GM06990 (cell line): ENCODE measurements at regions not wholly inside any gene's neighbourhood (a gene's known extent, or its start where the extent isn't known, plus 50 kb on each side); places are given as distances from the start of the nearest gene placed in this dataset.
"Not testable (repeated sequence)": the region's sequence is repeated elsewhere in the genome, so short reads cannot be mapped to it uniquely, and the experiment has no call there.

Experiments
- DNase-seq: peaks from one replicate; pipeline ENCODE4 v3.0.0-alpha.2; 2011; ENCODE audit not compliant: insufficient read length; ENCODE audit errors: extremely low read depth
- H3K27me3 ChIP-seq: replicated peaks from 2 replicates; pipeline ENCODE4 v1.6.0; 2011; ENCODE audit warnings: low read length; ENCODE audit not compliant: control insufficient read depth, insufficient read depth
- H3K36me3 ChIP-seq: 2 replicates; pipeline ENCODE4 v1.5.1; 2011; ENCODE audit warnings: low read length; ENCODE audit not compliant: control insufficient read depth, insufficient read depth
- H3K4me3 ChIP-seq: replicated peaks from 2 replicates; pipeline ENCODE4 v1.5.1; 2011; ENCODE audit warnings: low read depth, mild to moderate bottlenecking, control low read depth, low read length
- TF ChIP-seq, protein P1 (sequence below): IDR thresholded peaks from 2 replicates; pipeline ENCODE4 v1.5.1; 2011; ENCODE audit warnings: low read length, control low read depth, mild to moderate bottlenecking, inconsistent platforms; ENCODE audit not compliant: insufficient read depth, poor library complexity, severe bottlenecking

DNA sequence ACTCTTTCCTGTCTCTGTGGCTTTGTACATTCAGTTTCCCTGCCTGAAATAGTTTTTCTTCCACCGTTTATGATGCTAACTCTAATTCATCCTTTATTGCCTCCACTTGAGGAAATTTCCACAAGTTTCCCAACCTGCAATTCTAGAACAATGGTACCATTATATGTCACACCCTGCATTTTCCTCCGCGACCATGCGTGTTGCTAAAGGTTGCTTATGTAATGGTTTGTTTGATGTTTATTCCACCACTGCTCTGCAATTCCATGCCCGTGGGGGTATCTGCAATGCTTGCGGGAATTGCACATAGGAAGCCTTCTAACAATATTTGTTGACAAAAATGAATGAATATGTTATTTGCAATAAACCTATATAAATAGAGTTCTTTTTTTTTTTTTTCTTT, 69.5 kb upstream of the ST8SIA6 start:
- Histone ChIP-seq H3K4me3 (no peak overlapping the region), H3K27me3 (no peaks in the 10 kb centered on the region), H3K36me3 (no peaks in the 10 kb centered on the region)
- TF ChIP-seq, protein P1, sequence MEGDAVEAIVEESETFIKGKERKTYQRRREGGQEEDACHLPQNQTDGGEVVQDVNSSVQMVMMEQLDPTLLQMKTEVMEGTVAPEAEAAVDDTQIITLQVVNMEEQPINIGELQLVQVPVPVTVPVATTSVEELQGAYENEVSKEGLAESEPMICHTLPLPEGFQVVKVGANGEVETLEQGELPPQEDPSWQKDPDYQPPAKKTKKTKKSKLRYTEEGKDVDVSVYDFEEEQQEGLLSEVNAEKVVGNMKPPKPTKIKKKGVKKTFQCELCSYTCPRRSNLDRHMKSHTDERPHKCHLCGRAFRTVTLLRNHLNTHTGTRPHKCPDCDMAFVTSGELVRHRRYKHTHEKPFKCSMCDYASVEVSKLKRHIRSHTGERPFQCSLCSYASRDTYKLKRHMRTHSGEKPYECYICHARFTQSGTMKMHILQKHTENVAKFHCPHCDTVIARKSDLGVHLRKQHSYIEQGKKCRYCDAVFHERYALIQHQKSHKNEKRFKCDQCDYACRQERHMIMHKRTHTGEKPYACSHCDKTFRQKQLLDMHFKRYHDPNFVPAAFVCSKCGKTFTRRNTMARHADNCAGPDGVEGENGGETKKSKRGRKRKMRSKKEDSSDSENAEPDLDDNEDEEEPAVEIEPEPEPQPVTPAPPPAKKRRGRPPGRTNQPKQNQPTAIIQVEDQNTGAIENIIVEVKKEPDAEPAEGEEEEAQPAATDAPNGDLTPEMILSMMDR = no peak
- DNase-seq = no peak

DNA sequence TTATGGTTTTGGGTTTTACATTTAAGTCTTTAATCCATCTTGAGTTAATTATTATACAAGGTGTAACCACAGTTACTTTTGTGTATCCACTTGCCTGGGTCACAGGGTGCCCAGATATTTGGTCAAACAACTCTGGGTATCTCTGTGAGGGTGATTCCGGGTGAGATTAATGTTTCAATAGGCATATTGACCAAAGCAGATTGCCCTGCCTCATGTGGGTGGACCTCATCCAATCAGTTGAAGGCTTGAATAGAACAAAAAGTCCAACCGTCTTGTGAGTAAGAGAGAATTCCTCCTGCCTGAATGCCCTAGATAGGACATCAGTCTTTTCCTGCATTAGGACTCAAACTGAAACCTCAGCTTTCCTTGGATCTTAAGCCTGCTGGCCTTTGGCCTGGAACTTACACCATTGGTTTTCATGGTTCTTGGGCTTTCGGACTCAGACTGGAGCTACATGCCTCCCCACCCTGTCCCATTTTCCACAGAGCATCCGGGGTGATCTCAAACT, 68.9 kb upstream of the ST8SIA6 start:
- no peak for DNase-seq
- H3K27me3 ChIP-seq = no peaks in the 10 kb centered on the region
- TF ChIP-seq, protein P1 = no peak
- H3K4me3 ChIP-seq = no peak overlapping the region
- H3K36me3 ChIP-seq = no peaks in the 10 kb centered on the region

DNA sequence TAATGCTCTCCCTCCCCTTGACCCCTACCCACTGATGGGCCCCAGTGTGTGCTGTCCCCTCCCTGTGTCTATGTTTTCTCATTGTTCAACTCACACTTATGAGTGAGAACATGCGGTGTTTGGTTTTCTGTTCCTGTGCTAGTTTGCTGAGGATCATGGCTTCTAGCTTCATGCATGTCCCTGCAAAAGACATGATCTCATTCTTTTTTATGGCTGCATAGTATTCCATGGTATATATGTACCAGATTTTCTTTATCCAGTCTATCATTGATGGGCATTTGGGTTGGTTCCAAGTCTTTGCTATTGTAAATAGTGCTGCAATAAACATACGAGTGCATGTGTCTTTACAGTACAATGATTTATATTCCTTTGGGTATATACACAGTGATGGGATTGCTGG, 67.9 kb upstream of the ST8SIA6 start:
- H3K27me3 ChIP-seq, H3K36me3 ChIP-seq, DNase-seq, H3K4me3 ChIP-seq: not testable (repeated sequence)

DNA sequence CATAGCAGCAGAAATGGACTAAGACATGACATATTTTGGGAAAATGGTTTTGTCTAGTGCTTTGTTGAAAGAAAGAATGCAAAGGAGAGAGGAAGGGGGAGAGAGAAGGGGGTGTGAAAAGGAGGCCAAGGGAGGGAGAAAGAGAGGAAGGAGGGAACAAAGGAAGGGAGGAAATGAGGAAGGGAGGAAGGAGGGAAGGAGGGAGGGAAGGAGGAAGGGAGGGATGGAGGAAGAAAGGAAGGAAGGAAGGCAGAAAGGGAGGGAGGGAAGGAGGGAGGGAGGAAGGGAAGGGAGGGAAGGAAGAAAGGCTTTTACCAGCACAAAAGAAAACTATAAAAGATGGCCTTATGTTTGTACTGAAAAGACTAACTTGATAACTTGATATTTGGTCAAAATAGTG, 65.1 kb upstream of the ST8SIA6 start:
- TF ChIP-seq, protein P1 = no peak
- no peaks in the 10 kb centered on the region for H3K36me3 ChIP-seq
- H3K27me3 ChIP-seq = peaks cover 1% of the 10 kb centered on the region
- no peak for DNase-seq
- no peak overlapping the region for H3K4me3 ChIP-seq

DNA sequence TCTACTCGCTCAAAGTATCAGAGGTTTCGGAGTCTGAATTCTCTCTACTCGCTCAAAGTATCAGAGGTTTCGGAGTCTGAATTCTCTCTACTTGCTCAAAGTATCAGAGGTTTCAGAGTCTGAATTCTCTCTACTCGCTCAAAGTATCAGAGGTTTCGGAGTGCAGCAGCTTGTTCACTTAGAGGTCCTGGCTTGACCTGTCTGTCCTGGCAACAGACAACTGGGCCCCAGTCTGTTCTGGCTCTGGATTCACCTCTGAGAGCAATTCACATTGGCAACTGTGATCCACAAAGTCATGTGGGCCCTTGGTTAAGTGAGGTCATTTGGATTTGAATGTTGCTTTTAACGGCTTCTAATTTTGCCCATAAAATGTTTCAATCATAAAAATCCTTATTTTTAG, 63.9 kb upstream of the ST8SIA6 start:
- DNase-seq = no peak
- TF ChIP-seq, protein P1 = no peak
- H3K27me3 ChIP-seq = peaks cover 1% of the 10 kb centered on the region

DNA sequence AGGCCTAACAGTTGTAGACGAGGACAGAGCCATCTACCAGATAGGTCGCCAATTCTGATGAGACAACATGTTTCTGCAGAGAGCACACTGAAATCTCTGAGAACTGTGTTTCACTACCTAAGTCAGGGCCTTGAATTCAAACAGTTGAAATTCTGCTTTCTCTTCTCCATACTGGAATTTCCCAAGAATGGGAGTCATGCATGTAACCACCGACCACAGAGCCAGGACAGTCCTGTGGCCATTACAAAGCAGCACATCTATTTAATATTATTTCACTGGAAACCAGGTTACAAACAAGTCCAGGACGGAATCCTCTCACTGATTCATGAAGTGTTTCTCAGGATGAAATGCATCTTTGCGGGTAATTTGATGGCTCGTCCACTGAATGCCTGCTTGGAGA, 62.0 kb upstream of the ST8SIA6 start:
- H3K27me3 ChIP-seq = peaks cover 1% of the 10 kb centered on the region
- H3K4me3 ChIP-seq = no peak overlapping the region
- DNase-seq = no peak
- TF ChIP-seq, protein P1 = no peak
- no peaks in the 10 kb centered on the region for H3K36me3 ChIP-seq

More for the DNA sequence above, 63.9 kb upstream of the ST8SIA6 start:
- no peak overlapping the region for H3K4me3 ChIP-seq
- H3K36me3 ChIP-seq = no peaks in the 10 kb centered on the region
